ENCODE measurements at regions not wholly inside any gene's neighbourhood (a gene's known extent, or its start where the extent isn't known, plus 50 kb on each side); places are given as distances from the start of the nearest gene placed in this dataset.

DNA sequence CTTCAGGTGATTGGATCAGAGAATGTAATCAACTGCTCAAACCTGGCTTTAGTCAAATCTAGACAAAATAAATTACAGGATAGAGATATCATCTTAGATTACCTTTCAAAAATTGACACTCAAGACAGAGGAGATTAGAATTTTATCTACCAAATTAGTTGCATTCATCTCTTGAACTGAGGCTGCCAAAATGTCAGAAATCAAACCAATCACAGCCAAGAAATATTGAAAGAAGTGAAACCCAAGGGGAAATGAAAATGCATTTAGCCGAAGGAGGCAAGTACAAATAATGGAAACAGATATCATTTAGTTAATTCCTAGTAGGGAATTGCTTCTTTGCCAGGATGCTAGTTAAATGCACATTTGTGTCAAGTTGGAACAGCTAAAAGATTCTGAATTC lies 261.1 kb upstream of the PDZRN3 start:
- Histone ChIP-seq H3K9me3 (ENCODE audit: severe bottlenecking) (no peaks in the 10 kb centered on the region), H3K4me1 (ENCODE audit: insufficient read depth, poor library complexity, severe bottlenecking) (no peaks in the 10 kb centered on the region), H3K27me3 (ENCODE audit: insufficient read depth, poor library complexity, severe bottlenecking) (peaks cover 3% of the 10 kb centered on the region), H3K4me3 (ENCODE audit: severe bottlenecking) (no peak overlapping the region), H3K36me3 (ENCODE audit: low read depth) (no peaks in the 10 kb centered on the region), H3K27ac (ENCODE audit: poor library complexity, severe bottlenecking) (no peak overlapping the region)
- TF ChIP-seq, protein P1, sequence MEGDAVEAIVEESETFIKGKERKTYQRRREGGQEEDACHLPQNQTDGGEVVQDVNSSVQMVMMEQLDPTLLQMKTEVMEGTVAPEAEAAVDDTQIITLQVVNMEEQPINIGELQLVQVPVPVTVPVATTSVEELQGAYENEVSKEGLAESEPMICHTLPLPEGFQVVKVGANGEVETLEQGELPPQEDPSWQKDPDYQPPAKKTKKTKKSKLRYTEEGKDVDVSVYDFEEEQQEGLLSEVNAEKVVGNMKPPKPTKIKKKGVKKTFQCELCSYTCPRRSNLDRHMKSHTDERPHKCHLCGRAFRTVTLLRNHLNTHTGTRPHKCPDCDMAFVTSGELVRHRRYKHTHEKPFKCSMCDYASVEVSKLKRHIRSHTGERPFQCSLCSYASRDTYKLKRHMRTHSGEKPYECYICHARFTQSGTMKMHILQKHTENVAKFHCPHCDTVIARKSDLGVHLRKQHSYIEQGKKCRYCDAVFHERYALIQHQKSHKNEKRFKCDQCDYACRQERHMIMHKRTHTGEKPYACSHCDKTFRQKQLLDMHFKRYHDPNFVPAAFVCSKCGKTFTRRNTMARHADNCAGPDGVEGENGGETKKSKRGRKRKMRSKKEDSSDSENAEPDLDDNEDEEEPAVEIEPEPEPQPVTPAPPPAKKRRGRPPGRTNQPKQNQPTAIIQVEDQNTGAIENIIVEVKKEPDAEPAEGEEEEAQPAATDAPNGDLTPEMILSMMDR (IDR thresholded peaks at IDR 0.05; ENCODE audit: poor library complexity, severe bottlenecking), result no peak
- ATAC-seq (ENCODE audit: low read depth), result no peak
- no peak for DNase-seq (ENCODE audit: low spot score)

DNA sequence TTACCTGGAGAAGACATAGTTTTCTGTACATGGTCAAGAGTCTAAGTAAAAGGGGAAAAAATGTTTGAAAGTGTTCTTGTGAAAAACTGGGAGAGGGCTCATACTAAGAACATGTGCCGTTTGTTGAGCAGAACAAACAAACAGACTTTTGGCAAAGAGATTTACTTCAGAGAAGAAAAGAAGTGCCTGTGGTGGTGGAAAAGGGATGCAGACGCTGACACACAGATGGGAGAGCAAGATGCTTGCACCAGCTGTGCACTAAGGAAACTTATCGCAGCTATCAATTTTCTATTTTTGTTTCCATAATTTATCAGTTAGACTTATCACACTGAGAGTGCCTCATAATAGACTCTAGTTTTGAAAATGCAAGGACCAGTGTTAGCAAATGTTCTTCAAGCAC lies 259.6 kb upstream of the PDZRN3 start:
- DNase-seq (ENCODE audit: low spot score), result no peak
- Histone ChIP-seq H3K9me3 (ENCODE audit: severe bottlenecking) (no peaks in the 10 kb centered on the region), H3K4me1 (ENCODE audit: insufficient read depth, poor library complexity, severe bottlenecking) (no peaks in the 10 kb centered on the region), H3K27me3 (ENCODE audit: insufficient read depth, poor library complexity, severe bottlenecking) (peaks cover 3% of the 10 kb centered on the region), H3K27ac (ENCODE audit: poor library complexity, severe bottlenecking) (no peak overlapping the region), H3K36me3 (ENCODE audit: low read depth) (no peaks in the 10 kb centered on the region), H3K4me3 (ENCODE audit: severe bottlenecking) (no peak overlapping the region)
- ATAC-seq (ENCODE audit: low read depth), result no peak
- TF ChIP-seq, protein P1 (IDR thresholded peaks at IDR 0.05; ENCODE audit: poor library complexity, severe bottlenecking), result no peak

DNA sequence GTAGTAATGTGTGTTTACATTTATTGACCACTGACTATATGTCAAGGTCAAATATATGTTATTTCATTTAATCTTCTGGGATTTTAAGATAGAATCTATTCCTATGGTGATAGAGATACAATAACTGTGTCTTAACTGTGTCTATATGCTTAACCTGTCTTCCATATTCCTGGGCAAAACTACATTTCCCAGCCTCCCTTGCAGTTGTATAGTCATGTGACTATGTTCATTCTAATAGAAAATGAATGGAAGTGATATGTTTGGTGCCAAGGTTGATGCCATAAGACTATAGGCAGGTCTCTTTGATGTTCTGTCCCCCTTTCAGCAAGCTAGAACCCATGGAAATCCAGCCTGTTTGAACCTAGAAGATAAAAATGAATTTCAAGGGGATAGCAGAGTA lies 258.8 kb upstream of the PDZRN3 start:
- TF ChIP-seq, protein P1 (IDR thresholded peaks at IDR 0.05; ENCODE audit: poor library complexity, severe bottlenecking), result no peak
- no peak overlapping the region for H3K4me3 ChIP-seq (ENCODE audit: severe bottlenecking)
- DNase-seq (ENCODE audit: low spot score) (no peak), ATAC-seq (ENCODE audit: low read depth) (no peak)
- H3K27me3 ChIP-seq (ENCODE audit: insufficient read depth, poor library complexity, severe bottlenecking), result peaks cover 3% of the 10 kb centered on the region
- no peaks in the 10 kb centered on the region for H3K36me3 ChIP-seq (ENCODE audit: low read depth)
- no peaks in the 10 kb centered on the region for H3K4me1 ChIP-seq (ENCODE audit: insufficient read depth, poor library complexity, severe bottlenecking)
- H3K27ac ChIP-seq (ENCODE audit: poor library complexity, severe bottlenecking), result no peak overlapping the region
- H3K9me3 ChIP-seq (ENCODE audit: severe bottlenecking), result no peaks in the 10 kb centered on the region

DNA sequence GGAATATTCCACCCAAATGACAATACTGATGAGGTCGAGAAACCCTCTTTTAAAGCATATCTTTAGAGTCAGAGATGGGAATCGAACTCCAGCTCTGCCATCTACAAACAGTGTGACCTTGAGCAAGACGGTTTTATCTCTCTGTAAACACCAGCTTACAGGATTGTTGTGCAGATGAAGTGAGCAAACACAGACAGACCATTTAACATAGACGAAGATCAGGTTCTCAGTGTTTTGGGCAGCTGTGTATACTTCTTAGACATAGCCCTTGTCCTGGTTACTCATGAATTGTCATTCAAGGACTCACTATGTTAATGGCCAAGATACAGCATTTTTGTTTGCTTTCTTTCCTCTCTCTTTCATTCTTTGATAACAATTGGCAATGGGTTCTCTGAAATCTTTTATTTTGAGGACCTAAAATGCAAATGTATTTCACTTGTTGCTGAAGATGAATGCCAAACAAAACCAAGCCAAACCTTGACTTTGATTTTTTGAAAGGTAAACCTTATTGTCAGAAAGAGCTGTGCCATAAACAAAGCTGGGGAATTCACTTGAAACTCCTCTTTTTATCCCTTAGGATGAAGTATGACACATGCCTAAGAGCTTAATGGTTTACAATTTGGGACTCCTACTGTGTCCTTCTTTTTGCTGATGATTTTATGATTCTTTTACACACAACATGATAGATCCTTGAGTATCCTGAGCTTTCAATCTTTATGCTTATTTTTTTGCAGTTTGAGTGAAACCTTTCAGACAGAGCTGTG lies 250.0 kb upstream of the PDZRN3 start:
- Histone ChIP-seq H3K4me1 (ENCODE audit: insufficient read depth, poor library complexity, severe bottlenecking) (no peaks in the 10 kb centered on the region), H3K27me3 (ENCODE audit: insufficient read depth, poor library complexity, severe bottlenecking) (peaks cover 3% of the 10 kb centered on the region), H3K36me3 (ENCODE audit: low read depth) (no peaks in the 10 kb centered on the region), H3K27ac (ENCODE audit: poor library complexity, severe bottlenecking) (no peak overlapping the region), H3K9me3 (ENCODE audit: severe bottlenecking) (no peaks in the 10 kb centered on the region), H3K4me3 (ENCODE audit: severe bottlenecking) (no peak overlapping the region)
- TF ChIP-seq, protein P1 (IDR thresholded peaks at IDR 0.05; ENCODE audit: poor library complexity, severe bottlenecking), result no peak
- no peak for ATAC-seq (ENCODE audit: low read depth)
- DNase-seq (ENCODE audit: low spot score), result no peak

DNA sequence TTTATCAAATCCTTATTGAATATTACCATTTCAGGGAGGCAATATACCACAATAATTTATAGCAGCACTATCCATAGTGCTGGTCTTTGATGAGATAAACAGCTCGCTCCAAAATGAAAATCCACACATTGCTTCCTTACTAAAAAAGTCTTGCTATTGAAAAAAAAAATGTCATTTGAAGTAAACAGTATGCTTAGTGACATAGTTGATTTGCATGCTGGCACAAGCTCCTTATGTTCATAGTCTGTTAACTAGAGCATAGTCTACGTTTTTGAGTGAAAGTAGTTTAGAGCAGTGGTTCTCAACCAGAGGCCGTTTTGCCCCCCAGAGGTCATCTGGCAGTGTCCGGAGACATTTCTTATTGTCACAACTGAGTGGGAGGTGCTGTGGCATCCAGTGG lies 249.4 kb upstream of the PDZRN3 start:
- no peak for DNase-seq (ENCODE audit: low spot score)
- Histone ChIP-seq H3K27me3 (ENCODE audit: insufficient read depth, poor library complexity, severe bottlenecking) (peaks cover 3% of the 10 kb centered on the region), H3K4me3 (ENCODE audit: severe bottlenecking) (no peak overlapping the region), H3K4me1 (ENCODE audit: insufficient read depth, poor library complexity, severe bottlenecking) (no peaks in the 10 kb centered on the region), H3K36me3 (ENCODE audit: low read depth) (no peaks in the 10 kb centered on the region), H3K27ac (ENCODE audit: poor library complexity, severe bottlenecking) (no peak overlapping the region), H3K9me3 (ENCODE audit: severe bottlenecking) (no peaks in the 10 kb centered on the region)
- ATAC-seq (ENCODE audit: low read depth), result no peak
- TF ChIP-seq, protein P1 (IDR thresholded peaks at IDR 0.05; ENCODE audit: poor library complexity, severe bottlenecking), result no peak

Measured in RWPE2 (cell line).